Vagina (tissue), 2 donors: ENCODE measurements at regions not wholly inside any gene's neighbourhood (a gene's known extent, or its start where the extent isn't known, plus 50 kb on each side); places are given as distances from the start of the nearest gene placed in this dataset.

Experiments
- POLR2A ChIP-seq, 2 donors: fragments of 450-650 bp; IDR thresholded peaks; one replicate each; pipeline ENCODE4 v1.6.1; 2017; ENCODE audit warnings: antibody characterized with exemption in 2 of 2, mild to moderate bottlenecking in 2 of 2, moderate library complexity in 2 of 2
- TF ChIP-seq, protein P1 (sequence below), 3 experiments: fragments of 450-650 bp in 2 of 3; fragments of 200-600 bp in 1 of 3; sonication (generic) in 1 of 3; IDR thresholded peaks; one replicate each; pipeline ENCODE4 v1.5.1; 2017 to 2019; ENCODE audit warnings: antibody characterized with exemption in 3 of 3, mild to moderate bottlenecking in 2 of 3, moderate library complexity in 2 of 3

DNA sequence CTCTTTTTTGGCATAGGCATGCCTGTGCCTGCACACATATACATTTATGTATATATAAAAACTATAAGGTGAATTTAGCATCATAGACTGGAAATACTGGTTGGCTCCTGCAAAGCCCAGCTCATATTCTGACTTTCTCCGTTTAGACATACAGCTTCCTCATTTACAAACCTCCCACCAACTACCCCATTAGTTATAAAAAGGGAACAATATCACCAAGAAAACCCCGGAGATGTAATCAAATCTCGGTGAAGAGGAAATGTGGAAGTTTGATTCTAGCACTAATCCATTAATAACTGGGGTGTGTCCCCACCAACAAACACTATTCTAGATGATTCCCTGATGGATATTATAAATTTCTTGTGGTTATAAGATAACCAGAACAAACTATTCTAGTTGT is 517.7 kb upstream of the TBL1XR1 start:
- TF ChIP-seq, protein P1, sequence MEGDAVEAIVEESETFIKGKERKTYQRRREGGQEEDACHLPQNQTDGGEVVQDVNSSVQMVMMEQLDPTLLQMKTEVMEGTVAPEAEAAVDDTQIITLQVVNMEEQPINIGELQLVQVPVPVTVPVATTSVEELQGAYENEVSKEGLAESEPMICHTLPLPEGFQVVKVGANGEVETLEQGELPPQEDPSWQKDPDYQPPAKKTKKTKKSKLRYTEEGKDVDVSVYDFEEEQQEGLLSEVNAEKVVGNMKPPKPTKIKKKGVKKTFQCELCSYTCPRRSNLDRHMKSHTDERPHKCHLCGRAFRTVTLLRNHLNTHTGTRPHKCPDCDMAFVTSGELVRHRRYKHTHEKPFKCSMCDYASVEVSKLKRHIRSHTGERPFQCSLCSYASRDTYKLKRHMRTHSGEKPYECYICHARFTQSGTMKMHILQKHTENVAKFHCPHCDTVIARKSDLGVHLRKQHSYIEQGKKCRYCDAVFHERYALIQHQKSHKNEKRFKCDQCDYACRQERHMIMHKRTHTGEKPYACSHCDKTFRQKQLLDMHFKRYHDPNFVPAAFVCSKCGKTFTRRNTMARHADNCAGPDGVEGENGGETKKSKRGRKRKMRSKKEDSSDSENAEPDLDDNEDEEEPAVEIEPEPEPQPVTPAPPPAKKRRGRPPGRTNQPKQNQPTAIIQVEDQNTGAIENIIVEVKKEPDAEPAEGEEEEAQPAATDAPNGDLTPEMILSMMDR (IDR thresholded peaks at IDR 0.05) = no peak
- TF ChIP-seq POLR2A (IDR thresholded peaks at IDR 0.05) = no peak
